ENCODE measurements at regions not wholly inside any gene's neighbourhood (a gene's known extent, or its start where the extent isn't known, plus 50 kb on each side); places are given as distances from the start of the nearest gene placed in this dataset.

- H3K27ac ChIP-seq, result no peak overlapping the region
- DNase-seq (ENCODE audit: low spot score), result no peak
- TF ChIP-seq CTCF (conservative IDR thresholded peaks at IDR 0.05; ENCODE audit: low read depth), result no peak
- POLR2A ChIA-PET (ENCODE audit: low non-redundant PET), result no interaction called here
- CTCF ChIA-PET, result no interaction called here
Observed at GRCh38 chr21:27366646-27367235, 399.9 kb upstream of the ADAMTS5 start.

DNA sequence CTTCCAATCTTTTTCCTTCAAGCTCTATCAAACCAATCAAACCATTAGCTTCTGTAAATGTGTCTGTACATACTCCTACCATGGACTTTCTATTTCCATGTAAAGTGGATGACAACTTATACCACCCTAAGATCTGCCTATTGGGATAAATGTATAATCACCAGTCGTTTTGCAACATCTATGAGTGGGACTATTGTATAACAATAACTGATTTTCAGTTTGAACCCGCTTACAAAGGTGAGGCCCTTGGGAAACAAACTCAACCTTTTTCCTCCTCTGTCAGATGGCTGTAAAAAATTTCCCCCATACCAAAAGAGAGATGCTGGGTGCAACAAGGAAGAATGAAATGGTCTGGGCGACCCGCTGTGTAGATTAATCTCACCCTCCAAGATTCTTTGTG lies 399.1 kb upstream of the ADAMTS5 start:
- no peak overlapping the region for H3K27ac ChIP-seq
- DNase-seq (ENCODE audit: low spot score), result no peak
- ChIA-PET CTCF (no interaction called here), POLR2A (ENCODE audit: low non-redundant PET) (no interaction called here)
- no peak for TF ChIP-seq CTCF (conservative IDR thresholded peaks at IDR 0.05; ENCODE audit: low read depth)

DNA sequence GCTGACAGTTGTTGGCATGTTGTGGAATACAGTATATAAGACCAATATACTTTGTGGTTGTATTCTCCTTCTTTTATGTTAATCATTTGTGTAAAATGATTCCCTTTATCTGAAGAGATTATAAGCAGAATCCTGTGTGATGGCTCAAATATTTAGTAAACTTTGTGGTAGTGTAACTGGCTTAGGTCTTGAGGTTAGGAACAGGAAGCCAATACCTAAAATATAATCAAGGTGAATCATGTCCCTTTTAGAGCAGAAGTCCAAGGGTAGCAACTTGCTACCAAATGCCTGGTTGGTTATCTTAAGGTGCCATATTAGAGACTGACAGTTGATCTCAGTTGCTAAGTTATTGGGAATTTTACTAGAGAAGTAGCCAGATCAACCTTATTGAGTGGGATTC lies 398.5 kb upstream of the ADAMTS5 start:
- POLR2A ChIA-PET (ENCODE audit: low non-redundant PET), result no interaction called here
- CTCF ChIA-PET, result no interaction called here
- H3K27ac ChIP-seq, result no peak overlapping the region
- DNase-seq (ENCODE audit: low spot score), result no peak
- TF ChIP-seq CTCF (conservative IDR thresholded peaks at IDR 0.05; ENCODE audit: low read depth), result no peak

DNA sequence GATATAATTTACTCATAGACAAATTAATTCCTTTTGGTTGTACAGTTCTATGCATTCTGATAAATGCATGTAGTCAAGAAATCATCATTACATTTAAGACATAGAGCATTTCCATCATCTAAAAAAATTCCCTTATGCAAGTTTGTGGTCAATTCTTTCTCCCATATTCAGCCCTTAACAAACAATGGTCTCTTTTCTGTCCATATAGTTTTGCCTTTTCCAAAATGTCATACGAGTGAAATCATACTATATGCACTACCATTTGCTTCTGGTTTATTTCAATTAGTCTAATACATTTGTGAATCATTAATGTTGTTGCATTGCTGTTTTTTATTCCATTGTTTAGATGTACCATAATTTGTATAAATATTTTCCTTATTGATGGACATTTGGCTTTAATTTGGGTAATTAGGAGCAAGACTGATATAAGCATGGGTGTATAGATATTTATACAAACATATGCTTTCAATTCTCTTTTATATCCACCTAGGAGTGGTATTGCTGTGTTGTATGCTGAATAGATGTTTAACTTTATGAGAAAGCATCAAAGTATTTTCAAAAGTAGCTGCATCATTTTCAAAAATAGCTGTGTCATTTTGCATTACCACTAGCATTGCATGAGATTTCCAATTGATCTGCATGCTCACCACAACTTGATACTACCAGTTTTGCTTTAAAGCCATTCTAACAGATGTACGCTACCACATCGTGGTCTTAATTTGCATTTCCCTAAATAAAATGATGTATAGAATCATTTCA lies 397.0 kb upstream of the ADAMTS5 start:
- CTCF ChIA-PET, result no interaction called here
- TF ChIP-seq CTCF (conservative IDR thresholded peaks at IDR 0.05; ENCODE audit: low read depth), result no peak

GRCh38 chr21:27362249-27362648 lies 395.4 kb upstream of the ADAMTS5 start:
- DNase-seq (ENCODE audit: low spot score), result no peak
- ChIA-PET POLR2A (ENCODE audit: low non-redundant PET) (no interaction called here), CTCF (interaction anchor here (0.7 kb wide), 1 partner anchor 202 kb away, joined by 3 read pairs; no protein-coding TSS in a partner anchor)
- no peak for TF ChIP-seq CTCF (conservative IDR thresholded peaks at IDR 0.05; ENCODE audit: low read depth)
- H3K27ac ChIP-seq, result no peak overlapping the region

More for the DNA sequence above, 397.0 kb upstream of the ADAMTS5 start:
- H3K27ac ChIP-seq, result no peak overlapping the region
- DNase-seq (ENCODE audit: low spot score), result no peak
- POLR2A ChIA-PET (ENCODE audit: low non-redundant PET), result no interaction called here

DNA sequence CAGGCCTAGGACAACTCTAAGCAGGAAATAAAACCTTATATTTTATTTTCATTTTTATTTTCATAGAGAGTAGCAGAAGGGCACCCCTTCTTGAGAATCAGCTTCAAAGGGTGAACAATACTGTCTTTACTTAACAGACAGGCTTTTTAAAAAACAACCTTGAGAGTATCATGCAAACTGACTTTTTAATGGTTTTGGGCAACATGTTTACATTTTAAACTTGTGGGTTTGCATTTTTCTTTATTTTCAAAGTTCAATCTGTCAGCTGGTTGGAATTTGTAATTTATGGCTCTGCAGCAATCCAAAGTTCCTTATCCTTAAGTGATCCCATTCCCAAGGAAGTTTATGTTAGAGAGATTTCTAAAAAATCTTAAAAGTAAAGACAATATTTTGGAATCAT lies 392.3 kb upstream of the ADAMTS5 start:
- CTCF ChIA-PET, result no interaction called here

More for the DNA sequence above, 392.3 kb upstream of the ADAMTS5 start:
- no peak for DNase-seq (ENCODE audit: low spot score)
- POLR2A ChIA-PET (ENCODE audit: low non-redundant PET), result no interaction called here
- no peak overlapping the region for H3K27ac ChIP-seq
- TF ChIP-seq CTCF (conservative IDR thresholded peaks at IDR 0.05; ENCODE audit: low read depth), result no peak

All from RWPE1 (cell line).